ENCODE measurements at regions not wholly inside any gene's neighbourhood (a gene's known extent, or its start where the extent isn't known, plus 50 kb on each side); places are given as distances from the start of the nearest gene placed in this dataset.

GRCh38 chr16:35182943-35183550, 1723.6 kb downstream of the TP53TG3F start:
- TF ChIP-seq, protein P1, sequence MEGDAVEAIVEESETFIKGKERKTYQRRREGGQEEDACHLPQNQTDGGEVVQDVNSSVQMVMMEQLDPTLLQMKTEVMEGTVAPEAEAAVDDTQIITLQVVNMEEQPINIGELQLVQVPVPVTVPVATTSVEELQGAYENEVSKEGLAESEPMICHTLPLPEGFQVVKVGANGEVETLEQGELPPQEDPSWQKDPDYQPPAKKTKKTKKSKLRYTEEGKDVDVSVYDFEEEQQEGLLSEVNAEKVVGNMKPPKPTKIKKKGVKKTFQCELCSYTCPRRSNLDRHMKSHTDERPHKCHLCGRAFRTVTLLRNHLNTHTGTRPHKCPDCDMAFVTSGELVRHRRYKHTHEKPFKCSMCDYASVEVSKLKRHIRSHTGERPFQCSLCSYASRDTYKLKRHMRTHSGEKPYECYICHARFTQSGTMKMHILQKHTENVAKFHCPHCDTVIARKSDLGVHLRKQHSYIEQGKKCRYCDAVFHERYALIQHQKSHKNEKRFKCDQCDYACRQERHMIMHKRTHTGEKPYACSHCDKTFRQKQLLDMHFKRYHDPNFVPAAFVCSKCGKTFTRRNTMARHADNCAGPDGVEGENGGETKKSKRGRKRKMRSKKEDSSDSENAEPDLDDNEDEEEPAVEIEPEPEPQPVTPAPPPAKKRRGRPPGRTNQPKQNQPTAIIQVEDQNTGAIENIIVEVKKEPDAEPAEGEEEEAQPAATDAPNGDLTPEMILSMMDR (IDR thresholded peaks at IDR 0.05; ENCODE audit: low read depth, low read length), result no peak
- TF ChIP-seq POLR2A (IDR thresholded peaks at IDR 0.05; ENCODE audit: extremely low read depth, insufficient read length), result no peak

Measured in NB4 (cell line).